ENCODE measurements at regions not wholly inside any gene's neighbourhood (a gene's known extent, or its start where the extent isn't known, plus 50 kb on each side); places are given as distances from the start of the nearest gene placed in this dataset.

GRCh38 chr1:114338191-114338890 is 172.7 kb downstream of the TRIM33 start:
- H3K9me2 ChIP-seq (ENCODE audit: insufficient read depth) = no peaks in the 10 kb centered on the region
- H3K27ac ChIP-seq (ENCODE audit: low read depth, low read length) = no peak overlapping the region
- H4K20me1 ChIP-seq (ENCODE audit: insufficient read depth) = no peaks in the 10 kb centered on the region
- ATAC-seq = no peak
- intact Hi-C loops (cut with micrococcal nuclease) = no loop called here
- BruUV-seq (replicated peaks) = no TSS peak
- CTCF ChIA-PET = interaction anchor here (0.9 to 1.9 kb wide), 3 partner anchors 9 to 361 kb away, joined by 3 to 6 read pairs (median 5); no protein-coding TSS in a partner anchor
- no peak overlapping the region for H2AFZ ChIP-seq (ENCODE audit: low read depth, low read length, poor library complexity, severe bottlenecking)
- no peak overlapping the region for H3K9ac ChIP-seq (ENCODE audit: low read length)
- no peak for DNase-seq (ENCODE audit: low read depth, low spot score)
- no peak for TF ChIP-seq EGR1 (IDR thresholded peaks at IDR 0.05; ENCODE audit: low read depth)
- TF ChIP-seq, protein P1, sequence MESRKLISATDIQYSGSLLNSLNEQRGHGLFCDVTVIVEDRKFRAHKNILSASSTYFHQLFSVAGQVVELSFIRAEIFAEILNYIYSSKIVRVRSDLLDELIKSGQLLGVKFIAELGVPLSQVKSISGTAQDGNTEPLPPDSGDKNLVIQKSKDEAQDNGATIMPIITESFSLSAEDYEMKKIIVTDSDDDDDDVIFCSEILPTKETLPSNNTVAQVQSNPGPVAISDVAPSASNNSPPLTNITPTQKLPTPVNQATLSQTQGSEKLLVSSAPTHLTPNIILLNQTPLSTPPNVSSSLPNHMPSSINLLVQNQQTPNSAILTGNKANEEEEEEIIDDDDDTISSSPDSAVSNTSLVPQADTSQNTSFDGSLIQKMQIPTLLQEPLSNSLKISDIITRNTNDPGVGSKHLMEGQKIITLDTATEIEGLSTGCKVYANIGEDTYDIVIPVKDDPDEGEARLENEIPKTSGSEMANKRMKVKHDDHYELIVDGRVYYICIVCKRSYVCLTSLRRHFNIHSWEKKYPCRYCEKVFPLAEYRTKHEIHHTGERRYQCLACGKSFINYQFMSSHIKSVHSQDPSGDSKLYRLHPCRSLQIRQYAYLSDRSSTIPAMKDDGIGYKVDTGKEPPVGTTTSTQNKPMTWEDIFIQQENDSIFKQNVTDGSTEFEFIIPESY (IDR thresholded peaks at IDR 0.05; ENCODE audit: extremely low read depth, insufficient replicate concordance, low read length) = no peak
- no peak for TF ChIP-seq MAX (IDR thresholded peaks at IDR 0.05)
- TF ChIP-seq FOSL1 (IDR thresholded peaks at IDR 0.05; ENCODE audit: low read depth) = no peak
- no peak for TF ChIP-seq POLR2AphosphoS5 (IDR thresholded peaks at IDR 0.05; ENCODE audit: low read depth, low read length)
- H3K9me3 ChIP-seq (ENCODE audit: control insufficient read depth in 1 of 2, insufficient read depth in 1 of 2, low read depth in 1 of 2, low read length in 2 of 2) = no peaks in the 10 kb centered on the region
- H3K4me2 ChIP-seq (ENCODE audit: low read length) = no peak overlapping the region
- RAD21 ChIA-PET (ENCODE audit: low non-redundant PET in 1 of 2, low total read pairs in 2 of 2, uncharacterized antibody in 2 of 2, unreplicated experiment in 2 of 2) = interaction anchor here in 1 of 2 experiments (0.6 kb wide), 1 partner anchor 49 kb away, joined by 3 read pairs; no protein-coding TSS in a partner anchor
- POLR2A ChIA-PET = no interaction called here
- no peaks in the 10 kb centered on the region for H3K36me3 ChIP-seq (ENCODE audit: control insufficient read depth in 1 of 2, insufficient read depth in 2 of 2, low read length in 2 of 2)
- 0 out of 2 replicates have a peak, but pooled peaks cover 7% of the 10 kb centered on the region for H3K27me3 ChIP-seq (ENCODE audit: insufficient read depth, low read length)
- H3K4me1 ChIP-seq (ENCODE audit: control insufficient read depth in 1 of 2, insufficient read depth in 2 of 2, low read length in 2 of 2) = no peaks in the 10 kb centered on the region
- H3K79me2 ChIP-seq (ENCODE audit: insufficient read depth, low read length) = no peaks in the 10 kb centered on the region
- no peak overlapping the region for H3K4me3 ChIP-seq (replicated peaks in 1 of 2; ENCODE audit: low read depth in 1 of 2, low read length in 2 of 2)

GRCh38 chr1:114337417-114337816 is 173.6 kb downstream of the TRIM33 start:
- Histone ChIP-seq H3K36me3 (ENCODE audit: control insufficient read depth in 1 of 2, insufficient read depth in 2 of 2, low read length in 2 of 2) (no peaks in the 10 kb centered on the region), H3K27me3 (ENCODE audit: insufficient read depth, low read length) (0 out of 2 replicates have a peak, but pooled peaks cover 10% of the 10 kb centered on the region), H3K4me3 (replicated peaks in 1 of 2; ENCODE audit: low read depth in 1 of 2, low read length in 2 of 2) (no peak overlapping the region), H3K4me2 (ENCODE audit: low read length) (no peak overlapping the region), H3K9me3 (ENCODE audit: control insufficient read depth in 1 of 2, insufficient read depth in 1 of 2, low read depth in 1 of 2, low read length in 2 of 2) (no peaks in the 10 kb centered on the region), H4K20me1 (ENCODE audit: insufficient read depth) (no peaks in the 10 kb centered on the region), H3K27ac (ENCODE audit: low read depth, low read length) (no peak overlapping the region), H3K4me1 (ENCODE audit: control insufficient read depth in 1 of 2, insufficient read depth in 2 of 2, low read length in 2 of 2) (no peaks in the 10 kb centered on the region), H2AFZ (ENCODE audit: low read depth, low read length, poor library complexity, severe bottlenecking) (no peak overlapping the region), H3K79me2 (ENCODE audit: insufficient read depth, low read length) (no peaks in the 10 kb centered on the region), H3K9me2 (ENCODE audit: insufficient read depth) (no peaks in the 10 kb centered on the region), H3K9ac (ENCODE audit: low read length) (no peak overlapping the region)
- ChIA-PET POLR2A (no interaction called here), CTCF (interaction anchor here (1.5 to 1.9 kb wide), 2 partner anchors 10 to 54 kb away, joined by 5 to 6 read pairs; no protein-coding TSS in a partner anchor), RAD21 (ENCODE audit: low non-redundant PET in 1 of 2, low total read pairs in 2 of 2, uncharacterized antibody in 2 of 2, unreplicated experiment in 2 of 2) (no interaction called here)
- DNase-seq (ENCODE audit: low read depth, low spot score) (no peak), ATAC-seq (no peak)
- intact Hi-C loops (cut with micrococcal nuclease) = no loop called here
- BruUV-seq (replicated peaks) = no TSS peak
- no peak for TF ChIP-seq ZNF274 (IDR thresholded peaks at IDR 0.05; ENCODE audit: low read depth, low read length)
- TF ChIP-seq EGR1 (IDR thresholded peaks at IDR 0.05; ENCODE audit: low read depth) = no peak
- TF ChIP-seq JUND (IDR thresholded peaks at IDR 0.05) = no peak
- TF ChIP-seq SP1 (IDR thresholded peaks at IDR 0.05; ENCODE audit: low read depth) = no peak
- TF ChIP-seq MAX (IDR thresholded peaks at IDR 0.05) = no peak
- TF ChIP-seq SIN3A (IDR thresholded peaks at IDR 0.05; ENCODE audit: low read depth) = no peak
- TF ChIP-seq FOSL1 (IDR thresholded peaks at IDR 0.05; ENCODE audit: low read depth) = no peak
- TF ChIP-seq TCF7L2 (IDR thresholded peaks at IDR 0.05; ENCODE audit: borderline replicate concordance, extremely low read depth, insufficient read depth, insufficient read length) = no peak
- TF ChIP-seq, protein P2, sequence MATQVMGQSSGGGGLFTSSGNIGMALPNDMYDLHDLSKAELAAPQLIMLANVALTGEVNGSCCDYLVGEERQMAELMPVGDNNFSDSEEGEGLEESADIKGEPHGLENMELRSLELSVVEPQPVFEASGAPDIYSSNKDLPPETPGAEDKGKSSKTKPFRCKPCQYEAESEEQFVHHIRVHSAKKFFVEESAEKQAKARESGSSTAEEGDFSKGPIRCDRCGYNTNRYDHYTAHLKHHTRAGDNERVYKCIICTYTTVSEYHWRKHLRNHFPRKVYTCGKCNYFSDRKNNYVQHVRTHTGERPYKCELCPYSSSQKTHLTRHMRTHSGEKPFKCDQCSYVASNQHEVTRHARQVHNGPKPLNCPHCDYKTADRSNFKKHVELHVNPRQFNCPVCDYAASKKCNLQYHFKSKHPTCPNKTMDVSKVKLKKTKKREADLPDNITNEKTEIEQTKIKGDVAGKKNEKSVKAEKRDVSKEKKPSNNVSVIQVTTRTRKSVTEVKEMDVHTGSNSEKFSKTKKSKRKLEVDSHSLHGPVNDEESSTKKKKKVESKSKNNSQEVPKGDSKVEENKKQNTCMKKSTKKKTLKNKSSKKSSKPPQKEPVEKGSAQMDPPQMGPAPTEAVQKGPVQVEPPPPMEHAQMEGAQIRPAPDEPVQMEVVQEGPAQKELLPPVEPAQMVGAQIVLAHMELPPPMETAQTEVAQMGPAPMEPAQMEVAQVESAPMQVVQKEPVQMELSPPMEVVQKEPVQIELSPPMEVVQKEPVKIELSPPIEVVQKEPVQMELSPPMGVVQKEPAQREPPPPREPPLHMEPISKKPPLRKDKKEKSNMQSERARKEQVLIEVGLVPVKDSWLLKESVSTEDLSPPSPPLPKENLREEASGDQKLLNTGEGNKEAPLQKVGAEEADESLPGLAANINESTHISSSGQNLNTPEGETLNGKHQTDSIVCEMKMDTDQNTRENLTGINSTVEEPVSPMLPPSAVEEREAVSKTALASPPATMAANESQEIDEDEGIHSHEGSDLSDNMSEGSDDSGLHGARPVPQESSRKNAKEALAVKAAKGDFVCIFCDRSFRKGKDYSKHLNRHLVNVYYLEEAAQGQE (IDR thresholded peaks at IDR 0.05; ENCODE audit: low read depth) = no peak
- no peak for TF ChIP-seq POLR2A (IDR thresholded peaks at IDR 0.05; ENCODE audit: borderline replicate concordance, extremely low read depth, insufficient read depth, insufficient read length)
- no peak for TF ChIP-seq CBX3 (IDR thresholded peaks at IDR 0.05; ENCODE audit: low read depth)
